ENCODE measurements at regions not wholly inside any gene's neighbourhood (a gene's known extent, or its start where the extent isn't known, plus 50 kb on each side); places are given as distances from the start of the nearest gene placed in this dataset.

DNA sequence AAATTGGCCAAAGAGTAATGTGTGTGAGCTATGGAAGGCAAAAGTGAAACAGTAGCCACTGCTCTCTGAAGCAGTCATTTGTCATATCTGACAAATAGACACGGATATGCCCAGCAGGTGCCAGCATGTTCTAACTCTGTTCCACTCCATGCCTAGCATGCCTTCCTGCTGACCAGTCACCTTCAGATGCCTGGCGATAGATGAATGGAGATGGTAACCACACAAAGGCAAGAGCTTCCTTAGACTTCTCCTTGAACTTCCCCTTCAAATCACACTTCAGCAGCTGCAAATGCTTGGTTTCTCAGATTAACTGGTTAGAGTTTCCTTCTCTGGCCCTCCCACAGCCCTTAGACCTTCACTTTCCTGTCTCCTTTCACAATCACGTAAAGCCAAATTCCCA is 429.9 kb downstream of the DAD1 start:
- DNase-seq (ENCODE audit: low read depth in 2 of 2): no peak

DNA sequence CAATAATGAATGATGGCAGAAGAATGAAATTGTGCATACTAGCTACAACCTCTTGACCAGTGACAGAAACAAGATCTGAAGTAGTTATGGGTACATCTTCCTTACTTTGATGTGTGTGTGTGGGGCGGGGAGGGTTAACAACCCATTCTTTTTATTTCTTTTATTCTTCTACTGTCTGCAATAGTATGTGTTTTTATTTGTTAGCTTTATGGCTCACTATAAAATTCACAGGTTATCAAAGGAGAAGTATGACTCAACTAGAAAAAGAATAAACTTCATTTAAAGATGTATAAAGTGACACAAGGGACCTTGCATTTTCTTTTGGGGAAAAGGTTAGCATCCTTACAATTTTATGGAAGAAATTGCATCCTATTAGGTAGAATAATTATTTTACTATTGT is 430.5 kb downstream of the DAD1 start:
- no peak for DNase-seq (ENCODE audit: low read depth in 2 of 2)

DNA sequence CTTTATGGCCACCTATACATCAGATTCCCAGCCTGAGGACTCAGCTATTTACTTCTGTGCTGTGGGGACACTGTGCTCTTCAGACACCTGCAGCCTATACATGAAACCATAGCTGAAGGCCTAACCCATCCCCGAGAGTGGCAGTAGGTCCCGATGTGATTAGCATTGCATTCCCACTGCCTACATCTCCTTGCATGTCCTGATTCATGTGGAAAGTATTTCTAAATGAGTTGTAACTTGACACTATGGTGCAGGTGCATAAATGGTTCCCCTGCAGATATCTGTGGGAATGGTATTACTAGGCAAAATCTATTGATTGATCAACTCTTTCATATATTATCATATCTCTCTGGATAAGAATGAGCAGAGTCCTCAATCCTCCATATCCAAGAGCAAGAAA is 433.5 kb downstream of the DAD1 start:
- DNase-seq (ENCODE audit: low read depth in 2 of 2): no peak

DNA sequence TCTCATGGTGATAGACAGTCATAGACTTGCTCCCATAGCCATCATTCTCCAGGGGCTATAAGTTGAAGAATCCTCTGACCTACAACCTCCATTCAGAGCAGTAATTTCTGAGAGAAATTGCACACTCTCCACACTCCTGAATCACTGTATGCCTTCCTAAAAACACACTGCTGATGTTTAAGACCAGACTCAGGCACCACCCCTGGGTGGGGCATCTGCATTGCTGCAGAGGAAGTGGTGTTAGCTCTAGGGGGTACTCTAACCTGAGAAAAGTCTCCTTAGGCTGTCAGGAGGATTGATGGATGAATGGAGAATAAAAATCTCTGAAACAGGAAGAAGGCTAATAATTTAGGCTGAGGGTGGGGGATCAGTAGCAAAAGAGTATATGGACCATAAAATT is 436.1 kb downstream of the DAD1 start:
- DNase-seq (ENCODE audit: low read depth in 2 of 2): no peak

DNA sequence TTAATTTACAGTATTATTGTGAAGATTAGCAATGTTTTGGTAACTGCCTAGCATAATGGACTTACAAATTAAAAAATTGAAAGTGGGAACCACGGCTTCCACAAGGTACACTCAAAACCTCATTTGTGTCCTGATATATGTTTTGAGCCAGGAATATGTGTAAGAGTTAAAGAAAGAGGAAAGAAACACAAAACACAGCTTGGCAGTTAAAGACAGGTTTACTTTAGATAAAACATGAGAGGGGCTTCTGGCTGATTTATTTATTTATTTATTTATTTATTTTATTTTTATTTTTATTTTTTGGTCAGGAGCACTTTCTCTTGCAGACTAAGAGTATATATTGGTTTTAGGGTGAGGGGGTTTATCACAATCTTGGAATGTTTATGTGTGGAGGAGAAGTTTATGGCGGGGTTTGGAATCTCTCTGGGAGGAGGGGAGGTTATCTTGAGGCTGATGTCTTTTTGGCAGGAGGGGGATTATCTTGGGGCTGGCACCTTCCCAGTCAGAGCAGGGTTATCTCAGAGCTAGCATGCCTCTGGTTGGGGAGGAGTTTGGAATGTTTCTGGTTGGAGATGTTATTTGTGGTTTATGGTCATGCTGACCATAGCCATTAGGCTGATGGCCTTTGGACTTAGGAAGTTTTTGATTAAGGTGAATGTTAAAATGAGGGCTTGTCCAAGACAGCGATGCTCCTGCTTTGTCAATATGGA is 436.7 kb downstream of the DAD1 start:
- DNase-seq (ENCODE audit: low read depth in 2 of 2): no peak

DNA sequence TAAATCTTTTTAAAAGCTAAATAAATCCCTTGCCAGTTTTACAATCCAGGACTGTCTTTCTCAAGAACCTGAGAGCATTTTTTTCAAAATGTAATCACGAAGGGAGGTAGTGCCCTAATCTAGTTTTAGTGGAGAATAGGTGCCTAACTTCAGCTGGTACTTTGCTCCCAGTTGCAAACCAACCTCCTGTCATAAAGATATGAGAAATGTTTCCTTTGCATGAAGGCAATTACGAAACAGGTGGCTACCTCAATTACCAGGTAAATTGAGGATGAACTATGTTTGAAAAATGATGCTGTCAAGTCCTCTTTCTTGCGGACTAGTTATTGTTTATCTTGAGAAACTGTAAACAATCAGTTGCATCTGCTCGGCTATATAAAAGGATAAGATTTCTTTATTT is 437.9 kb downstream of the DAD1 start:
- DNase-seq (ENCODE audit: low read depth in 2 of 2): no peak

DNA sequence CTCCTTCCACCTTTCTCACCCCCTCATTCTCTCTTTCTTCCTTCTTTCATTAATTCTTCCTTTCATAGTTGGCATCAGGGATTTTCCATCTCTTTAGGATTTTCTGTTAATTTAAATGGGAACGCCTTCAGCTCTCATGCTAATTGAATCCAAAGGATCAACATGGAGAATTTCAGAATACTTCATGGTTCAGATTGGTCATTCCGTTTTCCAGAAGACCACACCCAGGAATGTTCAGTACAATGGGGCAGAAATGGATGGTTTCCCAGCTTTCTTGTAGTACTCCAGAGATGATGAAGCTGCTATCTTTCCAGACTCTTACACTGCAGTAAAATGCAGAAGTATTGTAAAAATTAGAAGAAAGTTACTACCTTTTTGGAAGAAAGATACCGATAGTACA is 440.0 kb downstream of the DAD1 start:
- no peak for DNase-seq (ENCODE audit: low read depth in 2 of 2)

DNA sequence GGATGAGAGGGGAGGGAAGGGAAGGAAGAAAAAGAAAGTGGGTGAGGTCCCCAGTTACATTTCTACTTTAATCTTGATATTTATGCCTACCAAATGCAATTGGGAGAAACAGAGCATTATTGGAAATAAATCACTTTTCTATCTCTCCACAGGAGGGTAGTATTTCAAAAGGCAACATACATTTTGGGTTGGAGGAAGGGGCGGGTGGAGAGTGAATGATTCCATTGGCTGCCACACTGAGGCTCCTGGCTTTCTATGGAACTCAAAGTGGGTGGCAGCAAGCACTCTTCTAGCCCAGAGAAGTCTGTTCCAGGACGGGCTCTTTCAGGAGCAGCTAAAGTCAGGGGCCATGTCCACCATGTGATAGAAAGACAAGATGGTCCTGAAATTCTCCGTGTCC is 441.3 kb downstream of the DAD1 start:
- DNase-seq (ENCODE audit: low read depth in 2 of 2): no peak

DNA sequence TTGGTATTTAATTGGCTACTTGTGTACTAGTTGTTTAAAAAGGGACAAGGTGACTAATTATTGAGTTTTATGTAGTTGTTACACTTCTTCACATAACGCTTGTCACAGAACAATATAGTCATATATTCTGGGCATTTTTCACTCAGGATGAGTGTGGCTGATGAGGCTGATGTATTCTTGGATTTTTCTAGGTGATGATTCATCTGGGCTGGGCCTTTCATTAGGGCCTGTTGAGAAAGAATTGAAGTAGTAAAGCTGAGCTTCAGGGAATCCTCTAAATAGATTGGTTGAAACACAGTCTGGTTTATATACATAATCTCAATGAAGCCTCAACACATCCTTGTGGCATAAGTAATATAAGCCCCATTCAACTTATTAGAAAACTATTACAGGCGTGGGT is 445.7 kb downstream of the DAD1 start:
- DNase-seq (ENCODE audit: low read depth in 2 of 2): no peak

DNA sequence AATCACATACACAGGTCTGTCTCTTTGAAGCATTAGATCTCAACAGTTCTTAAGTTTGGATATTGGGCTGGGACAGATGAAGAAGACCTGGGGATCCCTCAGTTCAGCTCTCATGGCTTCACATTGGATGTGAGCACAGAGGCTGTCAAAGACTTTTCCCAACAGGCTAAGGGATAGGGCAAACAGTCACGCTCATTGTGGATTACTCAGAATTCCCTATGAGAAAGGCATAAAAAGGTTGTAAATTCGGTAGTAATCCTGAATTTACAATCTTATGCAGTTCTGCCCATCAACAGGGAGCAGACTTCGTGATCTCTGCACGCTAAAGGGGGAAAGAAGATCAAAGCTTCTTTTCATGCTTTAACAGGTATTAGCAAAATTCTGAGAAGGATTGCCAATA is 448.4 kb downstream of the DAD1 start:
- no peak for DNase-seq (ENCODE audit: low read depth in 2 of 2)

DNA sequence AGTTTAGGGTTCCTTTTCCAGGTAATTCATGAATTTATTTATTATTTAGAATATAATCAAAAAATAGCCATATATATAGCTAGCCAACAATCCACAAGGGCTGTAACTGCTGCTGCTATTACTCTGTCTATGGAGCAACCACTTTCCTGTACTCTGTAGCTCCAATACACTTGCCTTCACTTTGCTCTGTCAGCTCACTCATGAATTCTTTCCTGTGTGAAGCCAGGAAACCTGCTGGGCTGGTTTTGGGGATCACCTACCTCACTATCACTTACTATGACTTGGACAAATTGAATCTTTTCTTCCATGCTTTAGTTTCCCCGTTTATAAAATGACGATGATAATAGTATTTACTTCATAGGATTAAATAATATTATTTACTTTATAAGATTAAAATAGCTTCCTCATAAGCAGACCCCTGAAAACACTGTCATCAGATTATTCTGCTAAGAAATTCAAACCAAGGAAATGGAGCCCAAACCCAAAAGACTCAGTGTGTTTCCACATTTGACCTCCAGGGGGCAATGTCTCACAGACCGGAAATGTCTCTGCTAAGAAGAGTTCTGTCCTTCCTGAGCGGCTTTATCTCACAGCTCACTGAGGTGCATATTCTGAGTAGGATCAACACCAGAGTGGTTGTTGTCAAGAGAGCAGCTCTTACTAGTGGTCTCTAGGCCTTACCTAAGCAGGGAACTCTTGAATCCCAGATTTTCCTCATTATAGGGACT is 457.1 kb downstream of the DAD1 start:
- DNase-seq (ENCODE audit: low read depth in 2 of 2): no peak

DNA sequence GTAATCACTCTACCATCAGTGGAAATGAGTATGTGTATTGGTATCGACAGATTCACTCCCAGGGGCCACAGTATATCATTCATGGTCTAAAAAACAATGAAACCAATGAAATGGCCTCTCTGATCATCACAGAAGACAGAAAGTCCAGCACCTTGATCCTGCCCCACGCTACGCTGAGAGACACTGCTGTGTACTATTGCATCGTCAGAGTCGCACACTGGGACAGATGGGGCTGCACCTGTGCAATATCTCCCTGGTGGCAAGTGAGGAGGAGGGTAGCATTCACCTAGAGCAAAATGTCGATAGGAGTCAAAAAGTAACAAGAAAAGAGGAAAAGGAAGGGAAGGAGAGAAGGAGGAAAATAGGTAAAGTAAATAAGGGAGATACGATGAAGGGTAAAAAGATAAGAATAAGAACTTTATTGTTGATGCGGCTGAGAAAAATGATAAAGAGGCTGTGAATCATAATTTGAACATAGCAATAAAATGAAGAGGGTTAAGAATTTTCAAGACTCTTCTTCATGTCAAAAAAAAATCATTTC is 450.5 kb upstream of the OR4E1 start:
- DNase-seq (ENCODE audit: low read depth in 2 of 2): no peak

DNA sequence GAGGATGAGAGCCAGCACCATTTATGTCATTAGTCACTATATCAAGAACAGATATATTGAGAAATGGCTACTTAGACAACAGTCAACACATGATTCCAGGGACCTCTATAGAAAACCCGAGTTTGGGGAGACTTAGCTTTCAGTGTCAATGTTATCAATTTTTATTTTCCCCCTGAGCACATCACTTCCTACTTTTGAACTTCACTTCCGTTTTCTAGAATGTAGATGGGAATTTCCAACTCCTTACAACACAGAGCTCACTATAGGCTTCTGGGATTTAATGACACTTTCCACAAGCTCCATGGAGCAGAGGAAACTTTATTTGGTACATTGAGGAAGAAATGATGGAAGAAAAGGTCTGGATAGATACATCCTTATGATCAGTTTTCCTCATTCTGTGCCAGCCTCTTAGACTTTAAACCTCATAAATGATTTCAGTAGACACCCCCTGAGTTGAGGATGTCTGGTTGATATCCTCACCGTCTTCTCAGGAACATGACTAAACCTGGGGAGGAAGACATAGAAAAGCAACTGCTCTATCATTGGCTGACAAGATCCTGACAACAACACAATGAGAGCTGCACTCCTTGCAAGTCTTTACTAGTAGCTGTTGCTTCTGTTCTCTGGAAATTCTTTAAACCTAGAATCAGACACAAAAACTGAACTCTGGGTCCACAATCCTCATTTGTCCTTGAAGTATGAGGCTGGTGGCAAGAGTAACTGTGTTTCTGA is 449.4 kb upstream of the OR4E1 start:
- DNase-seq (ENCODE audit: low read depth in 2 of 2): no peak

DNA sequence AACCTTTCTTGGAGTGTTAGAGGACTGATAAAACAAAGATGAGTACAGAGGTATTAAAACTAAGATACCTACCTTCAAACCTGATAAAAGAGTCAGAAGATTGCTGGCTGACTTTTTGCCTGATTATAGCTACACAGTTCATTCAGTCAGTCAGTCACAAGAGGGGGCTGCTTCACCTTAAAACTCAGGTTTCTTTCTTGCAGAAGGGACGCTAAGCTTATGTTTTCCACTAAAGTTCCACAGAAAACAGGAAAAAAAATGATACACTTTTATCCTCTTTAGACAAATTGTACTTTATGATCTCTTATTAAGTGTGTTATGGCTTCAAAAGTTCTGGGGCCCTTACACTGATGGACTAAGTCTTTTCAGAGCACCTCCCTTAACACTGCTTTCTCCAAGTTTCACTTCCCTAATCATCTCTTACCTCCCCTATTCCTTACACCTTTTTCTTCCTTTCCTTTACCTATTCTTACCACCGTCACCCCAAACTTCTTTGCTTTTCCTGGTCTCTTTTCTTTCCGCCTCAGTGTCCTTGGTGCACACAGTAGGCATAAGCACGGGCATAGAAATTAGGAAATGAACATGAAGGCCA is 448.7 kb upstream of the OR4E1 start:
- DNase-seq (ENCODE audit: low read depth in 2 of 2): no peak

DNA sequence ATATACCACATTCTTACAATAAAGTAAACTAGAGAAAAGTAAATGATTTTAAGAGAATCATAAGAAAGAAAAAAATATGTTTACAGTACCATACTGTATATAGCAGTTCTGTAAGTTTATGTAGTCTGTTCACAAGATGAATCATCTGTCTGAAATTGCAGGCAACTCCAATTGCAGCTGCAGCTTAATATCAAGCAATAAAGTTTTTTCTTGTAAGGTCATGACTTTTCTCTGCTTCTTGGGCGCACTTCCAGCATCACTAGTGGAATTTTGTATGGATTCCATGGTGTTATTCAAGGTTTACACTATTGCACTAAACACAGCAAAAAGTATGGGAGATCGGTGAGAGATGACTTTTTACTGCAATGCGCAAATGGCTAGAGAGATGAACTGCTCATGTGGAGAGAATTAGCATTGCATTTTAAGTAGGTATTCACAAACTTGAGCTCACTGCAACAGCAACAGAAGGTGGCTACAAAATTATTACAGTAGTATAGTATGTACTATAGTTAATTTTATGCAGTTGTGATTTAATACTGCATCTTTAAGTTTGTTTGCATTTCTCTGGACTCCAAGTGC is 445.4 kb upstream of the OR4E1 start:
- DNase-seq (ENCODE audit: low read depth in 2 of 2): no peak

DNA sequence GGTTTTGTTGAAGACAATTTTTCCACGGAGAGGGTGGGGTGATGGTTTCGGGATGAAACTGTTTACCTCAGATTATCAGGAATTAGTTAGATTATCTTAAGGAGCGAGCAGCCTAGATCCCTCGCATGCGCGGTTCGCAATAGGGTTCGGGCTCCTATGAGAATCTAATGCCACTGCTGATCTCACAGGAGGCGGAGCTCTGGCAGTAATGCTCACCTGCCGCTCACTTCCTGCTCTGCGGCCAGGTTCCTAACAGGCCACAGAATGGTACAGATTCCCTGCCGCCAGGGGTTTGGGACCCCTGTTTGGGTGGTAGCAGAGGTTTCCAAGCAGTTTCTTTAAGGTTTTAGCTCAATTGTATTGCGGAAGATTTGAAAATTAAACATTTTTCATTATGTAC is 439.8 kb upstream of the OR4E1 start:
- no peak for DNase-seq (ENCODE audit: low read depth in 2 of 2)

DNA sequence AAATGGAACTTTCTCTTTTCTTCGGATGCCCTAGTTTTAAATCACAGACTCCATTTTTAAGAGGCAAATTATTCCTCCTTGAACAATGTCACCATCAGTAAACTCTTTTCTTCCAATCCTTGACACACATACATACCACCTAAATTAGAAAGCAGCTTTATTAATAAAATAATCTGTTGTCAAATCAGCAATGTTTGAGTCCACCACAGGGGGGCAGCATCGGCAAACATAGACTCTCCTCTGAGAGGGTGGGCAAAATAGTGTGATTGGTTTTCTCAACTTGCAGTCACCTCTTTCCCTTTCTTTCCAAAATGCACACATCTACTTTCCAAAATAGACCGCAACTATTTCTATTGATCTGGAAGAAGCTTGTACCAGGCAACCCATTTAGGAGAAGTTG is 438.4 kb upstream of the OR4E1 start:
- DNase-seq (ENCODE audit: low read depth in 2 of 2): peak; percentile 31 to 40

DNA sequence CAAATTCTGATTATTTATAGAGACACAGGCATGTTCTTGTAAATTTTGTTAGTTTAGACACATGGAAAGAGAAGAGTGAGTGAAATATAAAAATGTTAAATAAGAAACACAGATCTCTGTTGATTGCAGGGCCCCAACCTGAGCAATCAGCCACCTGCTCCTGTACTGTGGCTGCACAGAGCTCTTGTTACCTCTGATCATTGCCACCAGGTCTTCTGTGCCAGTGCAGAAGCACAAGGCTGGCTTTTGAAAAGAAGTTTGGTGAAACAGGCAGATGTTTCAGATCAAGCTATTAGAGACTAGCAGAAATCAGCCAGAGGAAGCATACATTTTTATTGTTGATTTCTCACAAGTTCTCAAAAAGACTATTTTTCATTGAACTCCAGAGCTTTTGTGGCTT is 434.1 kb upstream of the OR4E1 start:
- DNase-seq (ENCODE audit: low read depth in 2 of 2): no peak

DNA sequence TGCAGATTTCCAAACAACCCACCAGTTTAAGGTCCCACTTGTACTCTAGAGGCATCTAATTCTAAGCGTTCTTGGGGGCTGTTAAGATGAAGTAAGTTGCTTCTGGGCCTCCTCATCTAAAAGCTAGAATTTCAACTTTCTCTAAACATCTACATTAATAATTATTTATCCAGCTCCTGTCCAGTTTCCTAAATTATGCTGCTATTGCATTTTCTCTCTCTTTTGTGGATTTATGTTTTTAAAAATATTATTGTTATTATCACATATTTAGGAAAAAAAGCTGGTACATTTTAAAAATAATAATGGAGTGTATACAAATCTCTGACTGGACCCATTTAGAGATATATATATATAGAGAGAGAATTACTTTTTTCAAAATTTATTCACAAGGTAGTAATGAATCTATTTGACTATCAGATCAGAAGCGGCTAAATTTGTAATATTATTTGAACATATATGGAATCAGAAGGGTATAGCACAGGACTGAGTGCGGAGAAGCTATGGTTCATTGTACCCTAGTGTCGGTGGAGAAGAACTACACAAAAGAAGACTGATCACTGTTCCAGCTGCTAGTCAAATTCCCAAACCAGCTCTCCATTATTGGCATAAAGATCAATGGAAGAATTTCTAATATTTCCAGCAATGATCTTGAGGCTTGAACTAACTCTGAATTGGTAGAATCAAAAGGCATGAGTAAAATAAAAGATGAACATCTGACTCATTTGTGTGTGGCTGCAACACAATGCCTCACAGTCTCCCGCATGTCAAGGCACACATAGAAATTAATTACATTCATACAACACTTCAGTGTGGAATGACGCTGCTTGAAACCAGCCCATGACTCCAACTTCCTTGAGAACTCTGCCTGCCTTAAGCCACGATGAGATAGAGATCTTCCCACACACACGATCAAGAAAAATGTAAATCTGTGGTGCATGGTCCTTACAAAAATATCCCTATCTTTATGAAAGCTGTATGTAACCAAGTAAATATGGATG is 433.4 kb upstream of the OR4E1 start:
- DNase-seq (ENCODE audit: low read depth in 2 of 2): no peak

DNA sequence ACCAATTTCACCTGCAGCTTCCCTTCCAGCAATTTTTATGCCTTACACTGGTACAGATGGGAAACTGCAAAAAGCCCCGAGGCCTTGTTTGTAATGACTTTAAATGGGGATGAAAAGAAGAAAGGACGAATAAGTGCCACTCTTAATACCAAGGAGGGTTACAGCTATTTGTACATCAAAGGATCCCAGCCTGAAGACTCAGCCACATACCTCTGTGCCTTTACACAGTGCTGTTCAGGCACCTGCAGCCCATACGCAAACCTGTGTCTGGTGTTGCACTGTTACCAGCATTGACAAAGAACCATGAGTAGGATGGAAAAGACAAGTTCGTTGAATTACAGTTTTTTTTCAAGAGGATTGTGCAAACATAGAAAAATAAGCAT is 432.0 kb upstream of the OR4E1 start:
- no peak for DNase-seq (ENCODE audit: low read depth in 2 of 2)

Data from stimulated activated CD4-positive, alpha-beta T cell treated with anti-CD3 and anti-CD28 coated beads, Interleukin-1b, Interleukin-23, amount 100 ng/mL, for 4 hours (primary cell).